NCI-H146 (cell line): ENCODE measurements at regions not wholly inside any gene's neighbourhood (a gene's known extent, or its start where the extent isn't known, plus 50 kb on each side); places are given as distances from the start of the nearest gene placed in this dataset.
A peak's percentile ranks its signal among the peaks of the same experiment; 100 is the strongest.
"Not testable (repeated sequence)": the region's sequence is repeated elsewhere in the genome, so short reads cannot be mapped to it uniquely, and the experiment has no call there.

Source experiments
- DNase-seq: peaks from one replicate; lab custom pipeline; 2025; lab: John Stamatoyannopoulos, UW

GRCh38 chr10:131833446-131834080 is 67.2 kb upstream of the PPP2R2D start:
- no peak for DNase-seq

- no peak for DNase-seq
These were observed 66.5 kb upstream of the PPP2R2D start for GRCh38 chr10:131834152-131834810.

GRCh38 chr10:131838966-131839742 is 61.7 kb upstream of the PPP2R2D start:
- no peak for DNase-seq

- DNase-seq: not testable (repeated sequence)
These were observed 60.7 kb upstream of the PPP2R2D start for GRCh38 chr10:131839880-131840787.

- DNase-seq: no peak
These were observed 60.1 kb upstream of the PPP2R2D start for GRCh38 chr10:131840788-131841118.

- DNase-seq: no peak
These were observed 59.6 kb upstream of the PPP2R2D start for GRCh38 chr10:131841131-131841660.

GRCh38 chr10:131841661-131842139 is 59.1 kb upstream of the PPP2R2D start:
- no peak for DNase-seq

- DNase-seq: no peak
These were observed 58.3 kb upstream of the PPP2R2D start for GRCh38 chr10:131842351-131843088.

- no peak for DNase-seq
These were observed 57.7 kb upstream of the PPP2R2D start for GRCh38 chr10:131843089-131843595.

GRCh38 chr10:131843881-131844284 is 56.9 kb upstream of the PPP2R2D start:
- no peak for DNase-seq

- no peak for DNase-seq
These were observed 56.2 kb upstream of the PPP2R2D start for GRCh38 chr10:131844529-131845084.

GRCh38 chr10:131845505-131846239 is 55.1 kb upstream of the PPP2R2D start:
- DNase-seq: no peak

GRCh38 chr10:131846240-131847101 is 54.3 kb upstream of the PPP2R2D start:
- DNase-seq: peak; percentile 13

- no peak for DNase-seq
These were observed 53.5 kb upstream of the PPP2R2D start for GRCh38 chr10:131847241-131847783.

GRCh38 chr10:131848296-131848695 is 52.5 kb upstream of the PPP2R2D start:
- no peak for DNase-seq

GRCh38 chr10:131848741-131849590 is 51.8 kb upstream of the PPP2R2D start:
- DNase-seq: no peak

GRCh38 chr10:131849591-131850382 is 51.0 kb upstream of the PPP2R2D start:
- no peak for DNase-seq
